ENCODE measurements at regions not wholly inside any gene's neighbourhood (a gene's known extent, or its start where the extent isn't known, plus 50 kb on each side); places are given as distances from the start of the nearest gene placed in this dataset.

GRCh38 chr2:2861666-2862240 lies 515.9 kb downstream of the EIPR1 start (continued):
- TF ChIP-seq POLR2H (tag; IDR thresholded peaks at IDR 0.05; ENCODE audit: low read depth) (no peak), ZNF561 (CRISPR knock-in tag; conservative IDR thresholded peaks at IDR 0.05) (no peak), MAFG (tag; conservative IDR thresholded peaks at IDR 0.05) (no peak), MLLT1 (IDR thresholded peaks at IDR 0.05) (no peak), CTCF (IDR thresholded peaks at IDR 0.05 in 2 of 3, conservative IDR thresholded peaks at IDR 0.05 in 1 of 3; ENCODE audit: insufficient read depth in 2 of 3, low read depth in 1 of 3, low read length in 3 of 3) (no peak)

- no peaks in the 10 kb centered on the region for H3K27me3 ChIP-seq (ENCODE audit: control insufficient read depth in 2 of 2, insufficient read depth in 2 of 2, low read length in 2 of 2)
- H3K9me1 ChIP-seq (ENCODE audit: control insufficient read depth, insufficient read depth, low read length), result no peaks in the 10 kb centered on the region
- in situ Hi-C loops (cut with MboI), result no loop called here
- CTCF ChIA-PET (ENCODE audit: low intra/inter-chr PET ratio), result no interaction called here
- H2AFZ ChIP-seq (ENCODE audit: low read depth, low read length), result no peak overlapping the region
- DNase-seq (ENCODE audit: extremely low read depth in 1 of 4, low spot score in 3 of 4), result no peak
- H3K9me3 ChIP-seq (replicated peaks; ENCODE audit: control insufficient read depth, insufficient read depth, low read depth, low read length), result 0 out of 2 replicates have a peak, but pooled peaks cover 2% of the 10 kb centered on the region
- ATAC-seq, result no peak
- no peaks in the 10 kb centered on the region for H3K4me1 ChIP-seq (replicated peaks in 1 of 2; ENCODE audit: control insufficient read depth in 2 of 2, insufficient read depth in 2 of 2, low read length in 2 of 2)
- FAIRE-seq, result no peak
- no peak overlapping the region for H3K27ac ChIP-seq (ENCODE audit: extremely low read depth, low read depth, low read length)
- H3K4me3 ChIP-seq, result no peak overlapping the region
- no peaks in the 10 kb centered on the region for H4K20me1 ChIP-seq (replicated peaks; ENCODE audit: control insufficient read depth, insufficient read depth, low read length)
- under 1% methylated on average over 16 of the region's 20 CpGs for whole genome bisulfite sequencing (ENCODE audit: insufficient coverage, low coverage, missing lambda C conversion rate)
- no peaks in the 10 kb centered on the region for H3K36me3 ChIP-seq (ENCODE audit: control insufficient read depth, insufficient read depth, low read length)
- H3K4me2 ChIP-seq (ENCODE audit: insufficient read depth, low read length), result no peak overlapping the region
- H3K9ac ChIP-seq (ENCODE audit: insufficient read depth in 1 of 2, low read depth in 2 of 2, low read length in 2 of 2), result no peak overlapping the region
- no peaks in the 10 kb centered on the region for H3K79me2 ChIP-seq (ENCODE audit: control insufficient read depth, insufficient read depth, low read length)
- intact Hi-C loops (cut with micrococcal nuclease), result no loop called here
- POLR2A ChIA-PET, result no interaction called here
- no TSS peak for BruUV-seq (replicated peaks)
- no peak for TF ChIP-seq ZNF146 (CRISPR knock-in tag; IDR thresholded peaks at IDR 0.05; ENCODE audit: unreplicated experiment)
- no peak for TF ChIP-seq GMEB1 (CRISPR knock-in tag; IDR thresholded peaks at IDR 0.05)
- TF ChIP-seq ZNF24 (IDR thresholded peaks at IDR 0.05), result no peak
- TF ChIP-seq HNRNPUL1 (IDR thresholded peaks at IDR 0.05; ENCODE audit: low read length), result no peak
Observed at GRCh38 chr2:2860589-2861300, 516.9 kb downstream of the EIPR1 start.

All from K562 (cell line).